Gastrocnemius medialis (tissue), 4 donors: ENCODE measurements at regions not wholly inside any gene's neighbourhood (a gene's known extent, or its start where the extent isn't known, plus 50 kb on each side); places are given as distances from the start of the nearest gene placed in this dataset.

Source experiments
- POLR2A ChIP-seq, 2 donors: fragments of 450-650 bp; IDR thresholded peaks; one replicate each; pipeline ENCODE4 v1.6.1; 2017; ENCODE audit warnings: antibody characterized with exemption in 2 of 2, mild to moderate bottlenecking in 2 of 2, moderate library complexity in 2 of 2
- TF ChIP-seq, protein P1 (sequence below), 5 experiments: fragments of 450-650 bp in 3 of 5; fragments of 200-600 bp in 2 of 5; sonication (generic) in 2 of 5; IDR thresholded peaks in 4 of 5; conservative IDR thresholded peaks in 1 of 5; 1 replicate in 4 of 5; 2 replicates in 1 of 5; pipeline ENCODE4 v1.5.1; 2016 to 2019; ENCODE audit warnings: antibody characterized with exemption in 5 of 5, mild to moderate bottlenecking in 3 of 5, moderate library complexity in 3 of 5

DNA sequence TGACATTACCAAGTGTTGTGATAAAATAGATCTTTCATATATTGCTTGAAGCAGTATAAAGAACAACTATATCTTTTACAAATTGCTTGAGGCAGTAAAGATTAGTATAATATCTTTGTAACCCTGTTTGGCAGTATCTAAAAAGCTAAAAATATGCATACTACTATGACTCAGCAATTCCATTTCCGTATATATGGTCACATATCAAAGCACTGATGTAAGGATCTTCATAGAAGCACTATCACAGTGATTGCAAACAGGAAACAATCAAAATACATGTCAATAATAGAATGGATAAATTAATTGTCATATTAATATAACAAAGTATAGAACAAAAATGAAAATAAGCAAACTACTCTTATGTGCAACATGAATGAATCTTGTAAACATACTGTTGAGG lies 158.4 kb upstream of the IGF1 start:
- TF ChIP-seq, protein P1, sequence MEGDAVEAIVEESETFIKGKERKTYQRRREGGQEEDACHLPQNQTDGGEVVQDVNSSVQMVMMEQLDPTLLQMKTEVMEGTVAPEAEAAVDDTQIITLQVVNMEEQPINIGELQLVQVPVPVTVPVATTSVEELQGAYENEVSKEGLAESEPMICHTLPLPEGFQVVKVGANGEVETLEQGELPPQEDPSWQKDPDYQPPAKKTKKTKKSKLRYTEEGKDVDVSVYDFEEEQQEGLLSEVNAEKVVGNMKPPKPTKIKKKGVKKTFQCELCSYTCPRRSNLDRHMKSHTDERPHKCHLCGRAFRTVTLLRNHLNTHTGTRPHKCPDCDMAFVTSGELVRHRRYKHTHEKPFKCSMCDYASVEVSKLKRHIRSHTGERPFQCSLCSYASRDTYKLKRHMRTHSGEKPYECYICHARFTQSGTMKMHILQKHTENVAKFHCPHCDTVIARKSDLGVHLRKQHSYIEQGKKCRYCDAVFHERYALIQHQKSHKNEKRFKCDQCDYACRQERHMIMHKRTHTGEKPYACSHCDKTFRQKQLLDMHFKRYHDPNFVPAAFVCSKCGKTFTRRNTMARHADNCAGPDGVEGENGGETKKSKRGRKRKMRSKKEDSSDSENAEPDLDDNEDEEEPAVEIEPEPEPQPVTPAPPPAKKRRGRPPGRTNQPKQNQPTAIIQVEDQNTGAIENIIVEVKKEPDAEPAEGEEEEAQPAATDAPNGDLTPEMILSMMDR (IDR thresholded peaks at IDR 0.05 in 4 of 5, conservative IDR thresholded peaks at IDR 0.05 in 1 of 5), result no peak
- TF ChIP-seq POLR2A (IDR thresholded peaks at IDR 0.05), result no peak
